Transverse colon (tissue), 3 donors: ENCODE measurements at regions not wholly inside any gene's neighbourhood (a gene's known extent, or its start where the extent isn't known, plus 50 kb on each side); places are given as distances from the start of the nearest gene placed in this dataset.

Experiments used
- CTCF ChIP-seq, 5 experiments: fragments of 200-600 bp in 3 of 5; fragments of 450-650 bp in 2 of 5; sonication (generic) in 3 of 5; IDR thresholded peaks; 1 replicate in 2 of 5; 2 replicates in 3 of 5; pipeline ENCODE4 v1.5.1; 2016 to 2017; ENCODE audit warnings: antibody characterized with exemption in 5 of 5, inconsistent platforms in 3 of 5, mild to moderate bottlenecking in 2 of 5, moderate library complexity in 1 of 5
- POLR2A ChIP-seq: fragments of 450-650 bp; IDR thresholded peaks from one replicate; pipeline ENCODE4 v1.6.1; 2016; ENCODE audit warnings: antibody characterized with exemption, mild to moderate bottlenecking, moderate library complexity

GRCh38 chr12:107165581-107165980 is 72.2 kb upstream of the CRY1 start:
- TF ChIP-seq CTCF (IDR thresholded peaks at IDR 0.05) = no peak
- no peak for TF ChIP-seq POLR2A
